Endometrium (tissue), 2 donors: ENCODE measurements at regions not wholly inside any gene's neighbourhood (a gene's known extent, or its start where the extent isn't known, plus 50 kb on each side); places are given as distances from the start of the nearest gene placed in this dataset.

Source experiments
- FAIRE-seq: peaks from 2 replicates; lab custom pipeline; 2012; peaks lifted over from hg19 to GRCh38; lab: Jason Lieb, UNC
- donor health status: control.
- donor health status: control.

DNA sequence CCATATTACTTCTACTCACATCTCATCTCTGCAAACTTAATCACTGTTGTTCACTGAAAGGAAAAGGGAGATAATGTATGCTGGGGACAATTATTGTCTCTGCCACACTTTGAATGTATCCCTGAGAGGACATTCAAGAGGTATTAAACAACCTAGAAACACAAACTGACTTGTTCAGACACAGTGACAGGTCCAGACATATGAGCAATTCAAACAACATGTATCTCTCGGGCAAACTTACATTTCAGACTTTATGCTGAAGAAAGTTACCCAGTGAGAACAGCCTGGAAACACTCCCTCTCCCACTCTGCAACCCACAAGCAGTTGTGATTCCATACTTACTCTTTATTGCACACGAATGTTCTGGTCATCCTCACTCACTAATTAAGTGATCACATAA, 968.7 kb upstream of the SLC10A2 start:
- FAIRE-seq, result no peak

DNA sequence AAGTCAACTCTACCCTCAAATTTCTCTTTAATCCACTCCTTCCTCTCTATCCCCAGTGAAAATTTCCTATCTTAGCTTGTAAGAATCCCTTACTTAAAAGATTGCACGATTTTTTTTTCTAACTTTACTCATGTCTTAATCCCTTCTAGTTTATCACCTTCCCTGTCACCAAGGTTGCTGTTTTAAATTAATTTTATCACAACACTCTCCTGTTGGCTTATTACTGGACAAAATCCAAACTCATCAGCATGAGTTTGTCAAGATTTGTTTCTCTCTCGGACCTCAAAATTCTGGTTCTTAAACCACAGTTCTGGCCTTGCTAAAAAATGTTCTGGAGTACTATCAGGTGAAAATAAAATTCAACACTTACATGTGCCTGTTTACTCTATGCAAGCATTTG, 959.1 kb upstream of the SLC10A2 start:
- FAIRE-seq, result no peak

DNA sequence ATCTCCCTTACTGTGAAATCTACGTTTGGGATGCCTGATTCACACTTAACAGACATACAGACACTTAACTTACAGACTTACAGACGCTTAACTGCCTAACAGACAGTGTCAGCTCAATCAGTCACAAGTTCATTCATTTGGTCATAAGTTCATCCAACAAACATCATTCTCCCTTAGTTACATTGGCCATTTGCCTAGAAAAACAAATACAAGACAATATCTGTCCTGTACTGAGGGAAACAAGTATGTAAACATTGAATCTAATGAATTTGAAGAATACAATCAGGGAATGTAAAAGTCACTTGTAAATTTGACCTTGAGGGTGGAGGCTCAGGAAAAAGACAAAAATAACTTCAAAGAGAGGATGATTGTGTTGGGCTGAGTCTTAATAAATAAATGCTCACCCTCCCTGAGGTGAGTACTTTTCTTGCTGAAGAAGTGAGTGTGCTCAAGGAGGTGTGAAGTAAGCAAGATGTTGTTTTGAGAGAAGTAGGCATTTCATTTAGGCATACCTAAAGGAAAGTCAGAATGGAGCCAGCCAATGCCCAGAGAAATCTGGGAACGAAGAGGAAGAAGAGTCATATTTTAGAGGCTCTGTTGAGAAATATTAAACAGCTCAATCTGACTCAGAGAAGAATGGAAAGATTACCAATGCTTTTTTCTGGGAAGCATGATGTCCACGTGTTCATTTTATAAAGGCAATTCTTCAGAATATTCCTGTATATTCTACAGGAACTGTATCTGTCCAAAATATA, 958.4 kb upstream of the SLC10A2 start:
- FAIRE-seq, result peak; percentile 53

DNA sequence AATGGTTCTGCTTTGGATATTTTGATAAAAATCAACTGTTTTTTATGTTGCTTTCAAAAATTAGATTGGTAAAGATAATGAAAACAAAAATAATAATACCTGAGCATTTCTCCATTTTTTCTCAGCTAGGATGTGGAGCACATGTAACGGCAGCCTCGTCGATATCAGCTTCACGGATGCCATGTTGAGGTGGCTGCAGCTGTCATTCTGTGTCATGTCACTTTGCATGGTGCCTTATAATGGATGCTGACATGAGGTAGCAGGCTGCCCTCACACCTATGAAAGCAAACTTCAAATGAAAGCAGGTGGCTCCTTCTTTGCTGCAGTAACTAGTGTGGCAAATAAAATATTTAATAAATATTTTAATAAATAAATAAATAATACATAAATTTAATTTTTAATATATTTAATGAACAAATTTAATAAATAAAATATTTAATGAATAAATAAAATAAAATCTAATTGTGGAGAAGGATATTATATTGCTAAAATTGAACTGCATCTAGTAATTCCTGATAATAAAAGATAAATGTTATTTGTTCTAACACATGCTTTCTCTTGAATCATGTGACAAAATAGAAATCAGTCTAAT, 955.7 kb upstream of the SLC10A2 start:
- no peak for FAIRE-seq

DNA sequence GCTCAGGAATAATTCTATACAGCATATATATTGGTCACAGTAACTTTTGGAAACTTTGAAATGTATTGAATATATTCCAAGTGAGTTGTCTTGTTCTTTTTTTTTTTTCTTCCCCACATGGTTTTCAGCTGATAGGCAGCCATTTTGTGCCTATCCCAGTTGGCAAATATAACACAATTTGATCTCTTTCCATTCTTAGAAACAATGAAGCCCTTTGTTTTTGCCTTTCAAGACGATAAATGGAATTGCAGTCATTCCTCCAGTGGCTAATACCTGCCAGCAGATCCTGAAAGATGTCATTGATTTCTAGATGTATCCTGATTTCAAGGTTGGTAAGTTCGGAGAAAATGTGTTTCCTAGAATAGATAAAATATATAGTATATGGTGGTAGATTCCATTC, 951.1 kb upstream of the SLC10A2 start:
- no peak for FAIRE-seq

DNA sequence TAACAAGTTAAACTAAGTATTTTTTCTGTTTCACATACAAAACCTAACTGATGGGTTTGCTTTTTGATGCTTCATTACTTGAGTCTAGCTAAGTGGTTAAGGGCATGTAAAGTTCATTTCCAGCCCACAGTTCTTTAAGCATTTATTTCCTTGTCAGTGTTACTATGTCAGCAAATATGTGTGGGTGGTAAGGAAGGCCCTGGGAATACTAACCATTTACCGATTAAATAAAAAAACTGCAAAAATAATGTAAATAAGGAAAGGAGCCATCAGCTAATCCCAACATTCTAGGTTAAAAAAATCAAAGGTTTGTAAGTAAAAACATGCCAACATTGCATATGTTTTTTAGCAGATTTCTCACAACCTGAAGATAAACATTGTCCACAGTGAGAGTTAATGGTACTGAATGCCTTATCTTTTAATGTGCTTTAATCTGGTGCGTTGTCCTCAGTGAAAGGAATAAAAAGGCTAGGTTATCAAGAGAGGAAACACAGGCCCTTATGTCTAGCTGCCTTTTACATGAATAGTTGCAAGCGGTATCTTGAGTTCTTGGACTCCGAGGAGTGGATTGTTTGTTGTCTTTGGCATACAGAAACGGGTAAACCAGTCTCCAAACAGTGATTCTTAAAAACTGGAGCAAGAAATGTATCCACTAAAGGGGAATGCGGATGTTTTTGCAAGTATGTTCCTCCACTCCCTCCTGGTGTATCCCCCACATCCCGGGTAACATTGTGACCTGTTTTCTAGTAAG, 949.6 kb upstream of the SLC10A2 start:
- no peak for FAIRE-seq

DNA sequence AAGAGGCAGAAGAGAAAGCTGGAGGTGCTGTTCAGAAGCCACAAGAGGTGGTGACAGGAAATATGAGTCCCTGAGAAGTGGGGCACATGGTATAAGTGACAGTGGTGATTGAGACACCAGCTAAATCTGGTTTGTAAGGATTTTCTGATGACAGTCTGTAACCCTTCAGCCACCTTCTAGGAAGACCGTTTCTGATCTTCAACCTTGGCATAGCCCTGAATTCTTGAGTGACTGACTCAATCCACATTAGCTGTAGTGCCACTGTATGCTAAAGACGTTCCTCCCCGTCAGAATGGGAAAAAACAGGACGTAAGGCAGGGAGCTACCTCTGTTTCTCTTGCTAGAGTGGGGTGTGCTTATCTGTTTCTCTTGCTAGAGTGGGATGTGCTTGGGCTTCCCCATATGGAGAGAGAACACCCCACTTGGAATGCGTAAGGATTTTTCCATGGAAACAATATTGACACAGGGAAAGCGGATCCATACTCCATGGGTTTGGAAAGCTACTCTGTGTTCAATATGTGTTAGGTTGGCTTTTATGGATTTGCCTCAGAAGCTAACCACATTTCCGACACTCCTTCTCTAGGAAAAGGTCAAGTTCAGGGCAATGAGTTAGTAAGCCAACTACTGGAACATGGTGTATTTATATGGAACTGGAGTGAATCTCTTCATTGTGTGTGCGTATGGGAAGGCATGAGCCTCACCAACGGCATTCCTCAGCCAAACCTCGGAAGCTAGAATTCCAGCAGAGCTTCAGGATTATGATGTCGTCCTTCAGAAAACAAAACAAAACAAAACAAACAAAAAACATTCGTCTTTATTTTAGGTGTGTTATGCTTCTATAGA, 948.8 kb upstream of the SLC10A2 start:
- peak; percentile 21 for FAIRE-seq

DNA sequence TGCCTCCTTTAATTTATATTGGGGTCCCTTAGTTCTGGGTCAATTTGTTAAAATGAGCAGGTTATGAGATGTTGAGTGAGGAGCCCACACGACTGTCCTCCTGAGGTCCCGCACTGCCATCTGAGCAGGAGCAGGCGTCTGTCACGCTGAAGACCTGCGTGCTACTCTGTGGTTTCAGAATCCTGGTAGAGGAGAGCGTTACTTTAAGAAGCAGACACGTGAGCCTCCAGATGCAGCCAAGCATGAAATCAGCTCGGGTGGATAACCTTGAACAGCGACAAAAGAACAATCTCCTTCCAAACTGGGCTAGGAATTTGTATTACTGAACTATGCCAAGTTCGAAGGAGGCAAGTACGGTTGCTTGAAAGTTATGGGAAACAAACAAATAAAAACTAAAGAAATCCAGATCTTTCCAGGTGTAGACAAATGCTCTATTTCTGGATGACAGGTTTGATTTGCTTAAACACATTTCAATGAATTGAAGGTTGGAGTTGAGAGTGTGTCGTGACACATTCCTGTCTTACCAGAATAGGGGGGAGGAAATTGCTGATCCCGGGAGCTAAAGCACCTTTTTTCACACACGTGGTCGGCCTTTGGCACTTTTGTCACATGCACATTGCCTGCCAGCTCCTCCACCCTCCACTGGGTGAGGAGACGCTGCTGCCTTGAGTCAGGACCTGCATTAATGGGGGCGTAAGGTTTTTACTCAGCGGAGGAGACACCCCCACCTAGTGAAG, 945.5 kb upstream of the SLC10A2 start:
- no peak for FAIRE-seq

DNA sequence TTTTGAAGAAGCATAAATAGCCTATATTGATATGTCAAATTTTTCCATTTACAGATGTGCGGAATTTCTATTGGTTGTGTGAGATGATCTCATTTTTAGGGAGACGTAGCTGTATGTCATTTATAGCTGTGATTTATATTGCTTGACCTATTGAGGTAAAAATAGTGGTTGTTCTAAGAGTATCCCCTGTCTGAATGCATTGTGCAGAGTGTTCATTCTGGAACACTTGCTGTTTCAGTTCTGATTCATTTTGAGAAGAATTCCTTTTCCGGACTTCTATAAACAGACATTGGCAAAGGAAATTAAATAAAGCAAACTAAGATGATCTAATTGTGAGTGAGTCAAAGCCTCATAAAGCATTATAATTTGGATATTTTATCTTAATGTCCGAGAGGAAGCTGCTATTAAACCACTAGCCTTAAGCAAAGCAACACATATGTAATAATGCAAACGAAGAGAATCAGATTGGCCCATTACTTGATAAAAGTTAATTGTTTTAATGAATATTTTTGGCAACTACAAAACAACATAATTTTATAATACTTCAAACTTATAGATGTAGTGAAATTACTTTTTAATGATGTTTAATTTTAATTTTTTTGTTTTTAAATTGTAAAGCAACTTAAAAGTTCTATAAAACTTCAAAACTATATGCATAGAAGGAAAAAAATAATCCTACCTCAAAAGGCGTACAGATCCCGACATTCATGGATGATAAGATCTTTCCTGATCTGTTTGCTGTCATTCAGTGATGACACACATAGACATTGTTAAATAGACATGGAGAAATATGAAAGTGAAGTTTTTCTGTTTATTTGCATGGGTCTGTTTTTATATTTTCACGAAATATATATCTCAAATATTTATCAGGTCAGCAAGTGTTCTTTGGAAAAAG, 942.6 kb upstream of the SLC10A2 start:
- FAIRE-seq, result peak; percentile 61

DNA sequence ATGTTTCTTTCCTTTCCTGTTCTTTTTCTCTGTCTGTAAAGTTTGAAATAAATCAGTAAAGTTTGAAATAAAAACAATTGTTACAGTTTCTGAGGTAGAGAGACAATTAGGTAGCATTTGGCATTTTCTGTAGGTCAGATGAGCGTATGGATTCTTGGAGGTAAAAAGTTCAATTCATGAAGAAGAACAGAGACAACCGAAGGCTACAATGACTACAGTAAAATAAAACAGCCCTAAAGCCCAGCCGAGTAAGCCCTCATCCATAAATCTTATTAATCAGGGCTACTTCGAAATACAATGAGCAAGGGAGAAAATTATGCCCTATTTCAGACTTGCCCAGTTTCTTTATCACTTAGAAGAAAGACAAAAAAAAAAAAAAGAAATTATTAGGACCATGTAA, 941.9 kb upstream of the SLC10A2 start:
- FAIRE-seq, result no peak

DNA sequence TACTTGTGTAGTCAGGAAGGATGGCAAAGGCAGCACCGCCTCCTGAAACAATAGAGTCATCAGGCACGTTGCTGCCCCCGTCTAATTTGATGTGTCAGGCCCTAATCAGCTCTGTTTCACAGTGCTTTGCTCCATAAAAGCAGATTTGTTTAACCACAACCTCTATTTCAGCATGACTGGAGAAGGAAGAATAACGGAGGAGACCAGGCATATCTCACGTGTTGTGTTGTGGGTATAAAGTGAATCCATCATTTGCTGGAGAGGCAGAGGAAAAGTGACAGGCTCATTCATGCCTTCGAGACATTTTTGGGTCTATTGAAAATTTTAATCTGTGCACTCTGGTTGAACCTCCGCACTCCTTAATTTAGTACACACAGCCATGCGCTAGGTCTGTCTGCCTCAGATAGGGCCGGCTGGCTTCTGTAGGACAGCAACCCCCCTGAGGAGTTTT, 940.4 kb upstream of the SLC10A2 start:
- no peak for FAIRE-seq

DNA sequence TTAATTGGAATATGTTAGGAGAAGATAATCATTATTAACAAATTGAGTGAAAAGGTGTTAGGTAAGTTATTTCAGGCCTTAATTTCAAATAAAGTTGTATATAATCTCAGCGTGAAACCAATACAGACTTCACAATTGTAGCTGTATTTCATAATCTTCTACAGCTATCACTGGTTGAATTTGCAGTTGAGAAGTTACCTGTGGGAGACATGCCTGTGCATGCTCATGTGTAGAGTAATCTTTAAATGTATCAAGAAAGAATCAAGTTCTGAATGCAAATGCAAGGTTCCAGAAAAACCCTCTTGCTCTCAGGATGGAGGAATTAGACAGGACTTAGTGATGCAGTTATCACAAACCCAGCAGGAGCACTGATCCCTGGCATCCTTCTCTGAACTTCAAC, 938.4 kb upstream of the SLC10A2 start:
- FAIRE-seq, result no peak

DNA sequence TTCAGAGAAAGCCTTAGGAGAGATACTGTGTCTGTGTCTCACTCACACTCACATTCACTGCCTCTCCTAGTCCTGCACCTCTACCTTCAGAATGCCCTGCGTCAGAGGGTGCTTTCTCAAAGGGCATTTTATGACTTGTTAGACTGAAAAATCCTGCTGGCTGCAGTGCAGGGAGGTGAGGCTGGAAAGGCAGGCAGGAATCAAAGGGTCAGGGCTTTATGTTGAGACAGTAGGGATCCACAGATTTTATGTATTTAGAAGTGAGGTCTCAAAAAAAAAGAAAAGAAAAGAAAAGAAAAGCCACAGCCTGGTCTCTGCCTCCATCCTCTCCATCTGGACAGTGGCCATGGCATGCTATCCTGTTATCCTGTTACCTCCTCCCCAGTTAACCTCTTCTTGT, 936.0 kb upstream of the SLC10A2 start:
- FAIRE-seq, result no peak

DNA sequence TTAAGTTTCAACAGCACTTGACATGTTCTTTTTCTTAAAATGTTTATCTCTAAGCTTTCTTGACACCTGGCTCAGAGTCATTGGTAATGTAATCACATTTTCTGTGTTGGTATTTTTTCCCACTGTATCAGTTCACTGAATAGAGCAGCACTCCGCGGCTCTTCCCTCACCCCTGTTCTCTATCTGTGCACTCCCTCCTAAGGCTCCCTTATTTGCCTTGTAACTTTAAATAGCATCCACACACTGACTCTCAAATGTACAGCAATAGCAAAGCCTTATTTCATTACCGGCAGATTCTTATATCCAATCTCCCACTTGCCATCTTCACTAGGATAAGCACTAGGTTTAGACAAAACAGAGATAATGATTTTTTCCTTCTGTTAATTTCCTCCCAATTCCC, 935.5 kb upstream of the SLC10A2 start:
- no peak for FAIRE-seq

DNA sequence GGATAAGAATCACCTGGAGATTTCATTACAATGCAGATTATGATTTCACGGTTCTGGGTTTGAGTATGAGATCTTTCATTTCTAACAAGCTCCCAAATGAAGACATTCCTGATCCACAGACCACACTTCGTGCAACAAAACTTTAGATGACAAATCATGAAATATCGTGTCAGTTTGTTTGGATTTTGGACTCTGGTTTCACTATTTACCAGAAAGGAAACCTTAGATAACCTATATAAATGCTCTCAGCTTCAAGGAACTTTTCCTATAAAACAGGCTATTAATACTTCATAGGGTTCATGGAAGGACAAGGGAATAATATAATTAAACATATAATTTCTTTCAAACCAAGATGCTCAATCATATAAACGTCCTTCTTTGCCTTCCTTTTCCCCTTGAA, 930.5 kb upstream of the SLC10A2 start:
- no peak for FAIRE-seq

DNA sequence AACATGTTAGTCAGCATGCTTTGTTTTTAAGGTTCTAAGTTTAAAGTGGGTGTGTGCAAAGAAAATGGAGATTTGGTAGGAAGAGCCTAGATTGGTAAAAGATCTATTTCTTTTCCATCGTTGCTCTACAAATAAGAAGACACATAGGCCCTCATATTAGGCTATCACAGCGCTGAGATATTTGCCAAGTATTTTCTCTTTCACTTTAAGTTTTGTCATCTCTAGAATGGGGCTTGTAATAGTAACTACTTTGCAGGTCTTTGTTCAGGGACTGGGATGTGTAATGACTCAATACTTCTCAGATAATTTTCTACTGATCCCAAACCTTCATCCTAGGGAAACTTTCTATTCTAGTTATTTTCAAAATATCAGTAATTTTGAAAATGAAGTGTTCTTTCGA, 917.7 kb upstream of the SLC10A2 start:
- FAIRE-seq, result no peak

DNA sequence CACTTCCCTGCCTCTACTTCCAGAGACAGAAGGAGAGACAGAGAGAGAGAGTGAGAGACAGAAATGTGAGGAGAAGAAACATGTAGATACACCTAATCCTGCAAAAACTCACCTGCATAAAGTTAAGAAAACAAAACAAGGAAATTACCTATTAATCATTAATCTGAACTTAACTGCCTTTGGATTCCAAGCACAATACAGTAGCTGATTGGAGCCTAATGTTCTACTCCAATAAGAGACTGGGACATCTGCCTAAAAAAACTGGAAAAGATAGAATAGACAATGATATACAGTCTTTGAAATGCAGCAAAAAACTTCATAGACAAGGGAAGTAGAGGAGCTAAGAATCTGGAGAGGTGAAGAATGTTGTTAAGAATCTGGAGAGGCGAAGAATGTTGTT, 910.2 kb upstream of the SLC10A2 start:
- no peak for FAIRE-seq

DNA sequence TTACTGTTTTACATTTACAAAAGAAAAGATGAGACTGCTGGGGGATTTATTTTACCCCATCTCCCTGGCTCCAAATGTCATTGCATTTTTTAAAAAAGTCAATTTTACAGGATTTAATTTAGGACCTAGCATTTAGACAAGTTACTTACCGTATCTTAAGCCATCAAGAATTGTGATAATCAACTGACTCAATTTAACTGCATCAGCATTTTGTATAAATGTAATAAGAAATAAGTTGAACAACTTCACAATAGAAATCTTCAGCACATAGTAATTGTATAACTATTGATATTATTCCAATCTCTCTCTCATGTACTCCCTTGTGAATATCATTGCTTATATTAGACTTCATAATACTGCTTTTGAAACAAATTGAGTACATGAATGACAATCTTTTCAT, 907.5 kb upstream of the SLC10A2 start:
- FAIRE-seq, result no peak

DNA sequence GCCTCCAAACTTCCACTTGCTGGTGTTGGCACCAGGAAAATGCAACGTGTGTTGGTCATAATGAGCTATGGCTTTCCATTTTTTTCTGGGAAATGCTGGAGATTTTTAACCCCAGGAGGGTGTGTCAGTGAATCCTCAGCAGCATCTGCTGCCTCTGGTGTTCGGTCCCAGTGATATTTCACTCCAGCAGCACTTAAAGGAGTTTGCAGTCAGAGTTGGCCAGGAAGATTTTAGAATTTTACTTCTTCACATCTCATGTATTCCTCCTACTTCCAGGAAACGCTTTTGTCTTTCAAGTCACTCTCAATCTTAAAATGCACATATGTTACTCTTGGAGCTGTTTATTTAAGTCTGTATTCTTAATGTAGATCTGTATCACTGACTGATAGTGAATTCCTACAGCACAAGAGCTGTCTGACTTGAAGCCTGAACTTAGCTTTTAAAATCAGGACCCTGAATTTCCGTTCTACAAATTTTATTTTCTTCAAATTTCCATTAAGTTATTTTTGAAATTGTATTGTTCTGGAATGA, 903.4 kb upstream of the SLC10A2 start:
- FAIRE-seq, result no peak

DNA sequence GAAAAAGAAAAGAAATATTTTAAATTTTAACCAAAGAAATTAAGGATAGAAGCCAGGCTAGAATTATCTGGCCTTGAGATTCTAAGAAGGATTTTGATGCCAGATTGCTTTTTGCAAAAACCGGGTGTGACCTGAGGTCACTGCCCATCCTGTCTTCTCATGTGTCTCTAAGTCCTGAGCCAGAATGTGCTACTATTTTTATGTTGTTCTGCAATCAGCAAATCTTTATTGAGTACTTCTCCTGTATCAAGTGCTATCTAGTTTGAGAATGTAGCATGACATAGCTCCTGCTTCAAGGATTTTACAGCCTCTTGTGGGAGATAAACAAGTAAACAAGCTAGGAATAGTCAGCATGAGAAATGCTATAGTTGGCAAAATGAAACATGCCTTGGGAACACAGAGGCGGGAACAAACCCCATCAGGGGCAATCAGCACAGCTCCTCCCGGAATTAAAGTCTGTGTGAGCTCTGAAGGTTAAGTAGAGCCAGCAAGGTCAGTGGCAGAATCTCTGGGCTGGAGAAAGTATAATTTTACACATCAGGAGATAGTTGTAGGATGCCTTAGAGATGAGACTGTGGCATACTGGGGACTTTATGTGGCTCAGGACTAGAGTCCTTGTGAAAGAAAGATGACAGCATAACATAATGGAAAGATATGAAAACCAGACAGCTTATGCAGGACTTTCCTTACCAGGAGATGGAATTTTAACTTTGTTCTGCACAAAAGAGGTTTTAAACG, 899.5 kb upstream of the SLC10A2 start:
- no peak for FAIRE-seq
